ENCODE measurements at regions not wholly inside any gene's neighbourhood (a gene's known extent, or its start where the extent isn't known, plus 50 kb on each side); places are given as distances from the start of the nearest gene placed in this dataset.

GRCh38 chr11:81345609-81346008 is 1388.1 kb downstream of the FAM181B start:
- no peak overlapping the region for H3K4me3 ChIP-seq (ENCODE audit: low read length)
- H3K27me3 ChIP-seq (ENCODE audit: control insufficient read depth, low read length), result no peaks in the 10 kb centered on the region
- H3K27ac ChIP-seq (ENCODE audit: low read depth, low read length), result no peak overlapping the region
- no peaks in the 10 kb centered on the region for H3K9me3 ChIP-seq (ENCODE audit: control insufficient read depth, insufficient read depth, low read length)
- no peak for TF ChIP-seq CTCF (IDR thresholded peaks at IDR 0.05; ENCODE audit: low read depth, low read length, poor library complexity, severe bottlenecking)
- TF ChIP-seq EZH2phosphoT487 (IDR thresholded peaks at IDR 0.05; ENCODE audit: borderline replicate concordance, low read length), result no peak
- H3K36me3 ChIP-seq (ENCODE audit: control insufficient read depth, low read length), result no peaks in the 10 kb centered on the region
- no peaks in the 10 kb centered on the region for H3K79me2 ChIP-seq (ENCODE audit: control insufficient read depth, low read length)
- H3K4me1 ChIP-seq (ENCODE audit: control insufficient read depth, low read length), result no peaks in the 10 kb centered on the region
- no peak overlapping the region for H3K4me2 ChIP-seq (ENCODE audit: low read length)
- no peaks in the 10 kb centered on the region for H3F3A ChIP-seq (ENCODE audit: control insufficient read depth, insufficient read depth)
- no peaks in the 10 kb centered on the region for H4K20me1 ChIP-seq (ENCODE audit: control insufficient read depth, insufficient read depth, low read depth, low read length)
- no peaks in the 10 kb centered on the region for H3K9me2 ChIP-seq (replicated peaks; ENCODE audit: control insufficient read depth, low read length)

GRCh38 chr11:81342966-81343365 is 1390.7 kb downstream of the FAM181B start:
- Histone ChIP-seq H3K27me3 (ENCODE audit: control insufficient read depth, low read length) (no peaks in the 10 kb centered on the region), H3K4me2 (ENCODE audit: low read length) (no peak overlapping the region), H3F3A (ENCODE audit: control insufficient read depth, insufficient read depth) (no peaks in the 10 kb centered on the region), H3K4me1 (ENCODE audit: control insufficient read depth, low read length) (no peaks in the 10 kb centered on the region), H3K9me3 (ENCODE audit: control insufficient read depth, insufficient read depth, low read length) (no peaks in the 10 kb centered on the region), H3K36me3 (ENCODE audit: control insufficient read depth, low read length) (no peaks in the 10 kb centered on the region), H3K79me2 (ENCODE audit: control insufficient read depth, low read length) (no peaks in the 10 kb centered on the region), H4K20me1 (ENCODE audit: control insufficient read depth, insufficient read depth, low read depth, low read length) (no peaks in the 10 kb centered on the region), H3K9me2 (replicated peaks; ENCODE audit: control insufficient read depth, low read length) (no peaks in the 10 kb centered on the region), H3K27ac (ENCODE audit: low read depth, low read length) (no peak overlapping the region), H3K4me3 (ENCODE audit: low read length) (no peak overlapping the region)
- no peak for TF ChIP-seq EZH2phosphoT487 (IDR thresholded peaks at IDR 0.05; ENCODE audit: borderline replicate concordance, low read length)
- no peak for TF ChIP-seq CTCF (IDR thresholded peaks at IDR 0.05; ENCODE audit: low read depth, low read length, poor library complexity, severe bottlenecking)

- no peaks in the 10 kb centered on the region for H4K20me1 ChIP-seq (ENCODE audit: control insufficient read depth, insufficient read depth, low read depth, low read length)
- H3K9me2 ChIP-seq (replicated peaks; ENCODE audit: control insufficient read depth, low read length), result no peaks in the 10 kb centered on the region
- H3K4me2 ChIP-seq (ENCODE audit: low read length), result no peak overlapping the region
- no peak overlapping the region for H3K27ac ChIP-seq (ENCODE audit: low read depth, low read length)
- H3K4me3 ChIP-seq (ENCODE audit: low read length), result no peak overlapping the region
- TF ChIP-seq CTCF (IDR thresholded peaks at IDR 0.05; ENCODE audit: low read depth, low read length, poor library complexity, severe bottlenecking), result no peak
- H3K27me3 ChIP-seq (ENCODE audit: control insufficient read depth, low read length), result no peaks in the 10 kb centered on the region
- no peaks in the 10 kb centered on the region for H3K9me3 ChIP-seq (ENCODE audit: control insufficient read depth, insufficient read depth, low read length)
- H3K4me1 ChIP-seq (ENCODE audit: control insufficient read depth, low read length), result no peaks in the 10 kb centered on the region
- H3F3A ChIP-seq (ENCODE audit: control insufficient read depth, insufficient read depth), result no peaks in the 10 kb centered on the region
- H3K36me3 ChIP-seq (ENCODE audit: control insufficient read depth, low read length), result no peaks in the 10 kb centered on the region
- H3K79me2 ChIP-seq (ENCODE audit: control insufficient read depth, low read length), result no peaks in the 10 kb centered on the region
Measured at GRCh38 chr11:81340225-81340624, 1393.4 kb downstream of the FAM181B start.

GRCh38 chr11:81339521-81339920 is 1394.1 kb downstream of the FAM181B start:
- Histone ChIP-seq H3K27ac (ENCODE audit: low read depth, low read length) (no peak overlapping the region), H3K27me3 (ENCODE audit: control insufficient read depth, low read length) (no peaks in the 10 kb centered on the region), H4K20me1 (ENCODE audit: control insufficient read depth, insufficient read depth, low read depth, low read length) (no peaks in the 10 kb centered on the region), H3K4me2 (ENCODE audit: low read length) (no peak overlapping the region), H3K4me1 (ENCODE audit: control insufficient read depth, low read length) (no peaks in the 10 kb centered on the region), H3K4me3 (ENCODE audit: low read length) (no peak overlapping the region), H3K36me3 (ENCODE audit: control insufficient read depth, low read length) (no peaks in the 10 kb centered on the region), H3K79me2 (ENCODE audit: control insufficient read depth, low read length) (no peaks in the 10 kb centered on the region), H3F3A (ENCODE audit: control insufficient read depth, insufficient read depth) (no peaks in the 10 kb centered on the region), H3K9me2 (replicated peaks; ENCODE audit: control insufficient read depth, low read length) (no peaks in the 10 kb centered on the region), H3K9me3 (ENCODE audit: control insufficient read depth, insufficient read depth, low read length) (no peaks in the 10 kb centered on the region)
- TF ChIP-seq CTCF (IDR thresholded peaks at IDR 0.05; ENCODE audit: low read depth, low read length, poor library complexity, severe bottlenecking), result no peak
- TF ChIP-seq EZH2phosphoT487 (IDR thresholded peaks at IDR 0.05; ENCODE audit: borderline replicate concordance, low read length), result no peak
